ENCODE measurements at regions not wholly inside any gene's neighbourhood (a gene's known extent, or its start where the extent isn't known, plus 50 kb on each side); places are given as distances from the start of the nearest gene placed in this dataset.
A peak's percentile ranks its signal among the peaks of the same experiment; 100 is the strongest.

DNA sequence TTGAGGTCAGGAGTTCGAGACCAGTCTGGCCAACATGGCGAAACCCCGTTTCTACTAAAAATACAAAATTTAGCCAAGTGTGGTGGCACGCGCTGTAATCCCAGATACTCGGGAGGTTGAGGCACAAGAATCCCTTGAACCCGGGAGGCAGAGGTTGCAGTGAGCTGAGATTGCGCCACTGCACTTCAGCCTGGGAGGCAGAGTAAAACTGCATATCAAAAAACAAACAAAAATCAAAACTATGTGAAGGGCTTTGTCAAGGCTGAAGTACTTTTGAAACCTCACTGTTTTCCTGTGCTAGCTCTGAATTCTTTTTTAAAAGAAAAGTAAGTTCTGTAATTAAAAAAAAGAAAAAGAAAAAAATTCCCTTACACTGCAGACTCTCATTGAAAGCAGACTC, 65.1 kb upstream of the KLF4 start:
- Histone ChIP-seq H3K27ac (no peak overlapping the region), H3K36me3 (no peaks in the 10 kb centered on the region), H3K27me3 (no peaks in the 10 kb centered on the region), H3K9me3 (no peaks in the 10 kb centered on the region), H3K4me3 (no peak overlapping the region), H3K4me1 (no peaks in the 10 kb centered on the region)
- DNase-seq: no peak
- TF ChIP-seq, protein P1, sequence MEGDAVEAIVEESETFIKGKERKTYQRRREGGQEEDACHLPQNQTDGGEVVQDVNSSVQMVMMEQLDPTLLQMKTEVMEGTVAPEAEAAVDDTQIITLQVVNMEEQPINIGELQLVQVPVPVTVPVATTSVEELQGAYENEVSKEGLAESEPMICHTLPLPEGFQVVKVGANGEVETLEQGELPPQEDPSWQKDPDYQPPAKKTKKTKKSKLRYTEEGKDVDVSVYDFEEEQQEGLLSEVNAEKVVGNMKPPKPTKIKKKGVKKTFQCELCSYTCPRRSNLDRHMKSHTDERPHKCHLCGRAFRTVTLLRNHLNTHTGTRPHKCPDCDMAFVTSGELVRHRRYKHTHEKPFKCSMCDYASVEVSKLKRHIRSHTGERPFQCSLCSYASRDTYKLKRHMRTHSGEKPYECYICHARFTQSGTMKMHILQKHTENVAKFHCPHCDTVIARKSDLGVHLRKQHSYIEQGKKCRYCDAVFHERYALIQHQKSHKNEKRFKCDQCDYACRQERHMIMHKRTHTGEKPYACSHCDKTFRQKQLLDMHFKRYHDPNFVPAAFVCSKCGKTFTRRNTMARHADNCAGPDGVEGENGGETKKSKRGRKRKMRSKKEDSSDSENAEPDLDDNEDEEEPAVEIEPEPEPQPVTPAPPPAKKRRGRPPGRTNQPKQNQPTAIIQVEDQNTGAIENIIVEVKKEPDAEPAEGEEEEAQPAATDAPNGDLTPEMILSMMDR (IDR thresholded peaks at IDR 0.05): no peak
- TF ChIP-seq POLR2A (IDR thresholded peaks at IDR 0.05): no peak

DNA sequence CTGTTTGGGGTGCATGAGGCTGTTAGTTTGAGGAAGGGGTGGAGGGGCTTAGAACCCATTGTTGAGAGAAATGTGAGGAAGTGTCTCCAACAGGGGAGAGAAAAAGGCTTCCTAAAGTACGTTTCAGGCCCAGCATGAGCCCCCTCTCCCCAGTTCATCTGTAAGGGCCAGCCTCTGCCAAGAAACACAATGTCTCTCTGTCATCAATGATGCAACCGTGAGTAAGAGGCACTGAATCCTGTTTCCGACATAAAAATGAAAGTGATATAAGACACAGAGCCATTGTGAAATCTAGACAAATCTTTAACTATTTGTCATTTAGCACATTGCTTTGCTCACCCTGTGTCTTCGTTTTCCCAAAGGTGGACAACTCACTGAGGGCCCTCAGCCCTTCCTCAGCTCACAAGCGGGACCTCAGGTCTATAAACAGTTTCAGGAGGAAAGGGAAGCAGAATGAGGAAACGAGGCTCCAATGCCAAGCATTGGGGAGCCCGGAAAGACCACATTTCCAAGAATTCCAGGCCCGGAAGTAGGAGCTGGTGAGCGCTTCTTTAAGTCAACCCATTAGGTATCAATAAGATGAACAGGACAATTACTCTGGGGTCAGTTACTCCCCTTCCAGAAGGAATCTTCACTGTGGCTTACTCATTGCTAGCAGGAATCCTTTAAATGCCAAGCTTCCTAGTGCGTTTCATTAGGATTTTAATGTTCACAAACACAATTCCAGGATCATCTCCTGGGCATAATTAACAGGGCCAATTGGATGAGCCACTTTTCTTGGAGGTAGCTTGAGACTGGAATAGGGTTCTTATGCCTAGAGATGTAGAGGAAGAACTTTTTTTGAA, 59.0 kb upstream of the KLF4 start:
- no peaks in the 10 kb centered on the region for H3K36me3 ChIP-seq
- peak in 1 of 3 donors; percentile 53 for DNase-seq
- peaks cover 0 to 6% (median 2%) of the 10 kb centered on the region in 4 donors for H3K4me1 ChIP-seq
- TF ChIP-seq, protein P1 (IDR thresholded peaks at IDR 0.05): no peak
- TF ChIP-seq POLR2A (IDR thresholded peaks at IDR 0.05): no peak
- no peaks in the 10 kb centered on the region for H3K9me3 ChIP-seq
- peak overlapping the region in 2 of 4 donors; percentile 35 to 43 for H3K27ac ChIP-seq
- H3K4me3 ChIP-seq: no peak overlapping the region
- no peaks in the 10 kb centered on the region for H3K27me3 ChIP-seq

DNA sequence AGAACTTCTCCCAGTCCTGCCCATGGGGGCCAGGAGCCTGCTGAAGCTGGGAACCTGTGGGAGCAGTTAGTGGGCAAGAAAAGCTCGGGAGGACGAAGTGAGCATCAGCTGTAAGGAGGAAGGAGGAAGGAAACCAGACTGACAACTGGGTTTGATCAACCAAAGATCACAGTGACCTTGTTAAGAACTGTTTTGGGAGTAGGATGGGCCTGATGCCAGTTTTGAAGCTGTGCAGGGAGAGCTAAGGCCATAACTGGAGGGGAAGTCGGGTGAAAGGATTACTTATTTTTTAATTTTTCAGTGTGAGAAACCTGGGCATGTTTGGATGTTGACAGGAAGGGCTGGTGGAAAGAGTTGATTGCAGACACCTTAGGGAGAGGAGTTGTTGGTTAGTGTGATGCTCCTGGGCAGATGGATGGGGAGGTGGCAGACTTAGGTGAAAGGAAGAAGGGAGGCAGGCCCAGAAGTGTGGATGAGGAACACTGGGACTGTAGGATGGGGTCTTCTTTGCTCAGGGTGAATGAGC, 58.3 kb upstream of the KLF4 start:
- H3K4me3 ChIP-seq: no peak overlapping the region
- H3K9me3 ChIP-seq: no peaks in the 10 kb centered on the region
- TF ChIP-seq, protein P1 (IDR thresholded peaks at IDR 0.05): no peak
- no peak for TF ChIP-seq POLR2A (IDR thresholded peaks at IDR 0.05)
- H3K4me1 ChIP-seq: peaks cover 0 to 6% (median 2%) of the 10 kb centered on the region in 4 donors
- DNase-seq: no peak
- peak overlapping the region in 2 of 4 donors; percentile 35 to 43 for H3K27ac ChIP-seq
- H3K27me3 ChIP-seq: no peaks in the 10 kb centered on the region
- no peaks in the 10 kb centered on the region for H3K36me3 ChIP-seq

DNA sequence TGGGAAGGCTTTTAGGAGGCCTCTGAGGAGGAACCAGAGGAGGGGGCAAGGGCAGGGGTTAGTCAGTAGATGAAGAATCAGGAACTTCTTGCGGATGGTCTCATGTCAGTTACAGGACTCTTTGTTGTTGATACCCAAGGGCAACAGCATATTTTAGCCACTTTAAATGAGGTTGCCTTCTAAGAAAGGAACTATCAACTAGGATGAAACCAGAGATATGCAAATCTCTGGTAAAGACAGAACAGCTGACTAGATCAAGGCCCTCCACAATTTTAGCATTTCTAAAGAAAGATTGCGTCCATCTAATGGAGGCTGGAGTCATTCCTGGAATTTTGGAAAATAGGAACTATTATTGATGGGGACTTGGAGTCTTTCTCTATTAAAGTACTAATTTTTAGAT, 57.7 kb upstream of the KLF4 start:
- H3K4me3 ChIP-seq: no peak overlapping the region
- DNase-seq: no peak
- no peaks in the 10 kb centered on the region for H3K9me3 ChIP-seq
- H3K27me3 ChIP-seq: no peaks in the 10 kb centered on the region
- H3K27ac ChIP-seq: no peak overlapping the region
- TF ChIP-seq POLR2A (IDR thresholded peaks at IDR 0.05): no peak
- peaks cover 0 to 6% (median 2%) of the 10 kb centered on the region in 4 donors for H3K4me1 ChIP-seq
- no peaks in the 10 kb centered on the region for H3K36me3 ChIP-seq

DNA sequence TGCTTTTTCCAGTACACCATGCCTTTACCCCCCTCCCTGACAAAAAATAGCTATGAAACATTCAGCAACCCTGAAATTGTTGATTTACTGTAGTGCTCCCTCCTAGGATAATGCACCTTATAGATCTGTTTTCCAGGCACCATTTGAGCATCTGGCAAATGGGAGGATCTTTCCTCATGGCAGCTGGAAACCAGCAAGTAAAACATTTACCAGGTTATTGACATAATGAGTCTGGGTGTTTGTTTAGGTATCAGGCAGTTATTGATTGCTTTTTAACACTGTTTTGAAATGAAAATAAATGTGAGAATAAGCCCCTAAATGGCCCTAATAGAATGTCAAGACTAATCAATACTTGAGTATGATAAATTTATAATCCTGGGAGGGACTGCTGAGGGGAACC, 57.3 kb upstream of the KLF4 start:
- DNase-seq: no peak
- no peak overlapping the region for H3K4me3 ChIP-seq
- no peaks in the 10 kb centered on the region for H3K27me3 ChIP-seq
- no peaks in the 10 kb centered on the region for H3K9me3 ChIP-seq
- H3K27ac ChIP-seq: peak overlapping the region in 1 of 4 donors; percentile 23
- no peaks in the 10 kb centered on the region for H3K36me3 ChIP-seq
- TF ChIP-seq, protein P1 (IDR thresholded peaks at IDR 0.05): no peak
- no peak for TF ChIP-seq POLR2A (IDR thresholded peaks at IDR 0.05)
- peaks cover 0 to 6% (median 2%) of the 10 kb centered on the region in 4 donors for H3K4me1 ChIP-seq

DNA sequence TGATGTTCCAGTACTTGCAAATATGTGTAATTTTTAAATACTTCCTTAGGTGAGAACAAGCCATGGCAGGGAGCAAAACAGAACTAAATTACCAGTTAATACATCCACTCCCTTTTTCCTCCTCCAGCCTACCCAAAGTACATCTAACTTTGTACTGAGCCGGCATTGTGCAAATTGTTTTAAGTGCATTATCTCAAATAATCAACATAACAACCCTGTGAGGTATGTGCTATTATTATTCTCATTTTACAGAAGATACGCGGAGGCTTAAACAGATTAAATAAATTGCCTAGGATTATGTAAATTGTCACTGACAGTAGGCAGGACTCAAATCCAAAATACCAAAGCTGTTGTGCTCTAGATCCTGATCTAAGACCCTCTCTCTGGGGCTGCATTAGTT, 55.5 kb upstream of the KLF4 start:
- DNase-seq: no peak
- H3K36me3 ChIP-seq: no peaks in the 10 kb centered on the region
- TF ChIP-seq POLR2A (IDR thresholded peaks at IDR 0.05): no peak
- TF ChIP-seq, protein P1 (IDR thresholded peaks at IDR 0.05): no peak
- no peak overlapping the region for H3K4me3 ChIP-seq
- peaks cover 0 to 6% (median 2%) of the 10 kb centered on the region in 4 donors for H3K4me1 ChIP-seq
- no peaks in the 10 kb centered on the region for H3K9me3 ChIP-seq
- H3K27me3 ChIP-seq: no peaks in the 10 kb centered on the region
- H3K27ac ChIP-seq: no peak overlapping the region
